Gastroesophageal sphincter (tissue), 4 donors: ENCODE measurements at regions not wholly inside any gene's neighbourhood (a gene's known extent, or its start where the extent isn't known, plus 50 kb on each side); places are given as distances from the start of the nearest gene placed in this dataset.

Experiments used
- ATAC-seq: fragments of 150-250 bp; one replicate; pipeline ENCODE4 v1.9.1; 2016; ENCODE audit warnings: mild to moderate bottlenecking, moderate library complexity
- H3K27ac ChIP-seq, 4 donors: fragments of 200-600 bp; sonication (generic) in 3 of 4; 1 replicate in 3 of 4; 2 replicates in 1 of 4; pipeline ENCODE4 v1.5.1; 2016 to 2019
- H3K27me3 ChIP-seq: fragments of 200-600 bp; sonication (generic); one replicate; pipeline ENCODE4 v1.5.1; 2019
- H3K36me3 ChIP-seq, 2 donors: fragments of 200-600 bp; sonication (generic); one replicate each; pipeline ENCODE4 v1.5.1; 2019; ENCODE audit warnings: control low read depth in 1 of 2
- H3K4me1 ChIP-seq, 3 donors: fragments of 200-600 bp; sonication (generic); 1 replicate in 2 of 3; 2 replicates in 1 of 3; pipeline ENCODE4 v1.5.1; 2016 to 2019; ENCODE audit warnings: control low read depth in 2 of 3
- H3K4me3 ChIP-seq, 2 donors: fragments of 200-600 bp; sonication (generic); one replicate each; pipeline ENCODE4 v1.5.1; 2019; ENCODE audit warnings: mild to moderate bottlenecking in 1 of 2, moderate library complexity in 1 of 2
- H3K9me3 ChIP-seq, 3 donors: fragments of 200-600 bp; sonication (generic); one replicate each; pipeline ENCODE4 v1.5.1; 2017 to 2019; ENCODE audit warnings: control low read depth in 2 of 3
- CTCF ChIP-seq, 4 experiments: fragments of 200-600 bp in 2 of 4; fragments of 450-650 bp in 2 of 4; sonication (generic) in 1 of 4; IDR thresholded peaks; one replicate each; pipeline ENCODE4 v1.5.1; 2017 to 2019; ENCODE audit warnings: antibody characterized with exemption in 4 of 4, mild to moderate bottlenecking in 2 of 4, moderate library complexity in 2 of 4
- EP300 ChIP-seq: sonication (generic); formaldehyde crosslinking; IDR thresholded peaks from one replicate; pipeline ENCODE4 v1.6.1; 2017; ENCODE audit warnings: antibody characterized with exemption, mild to moderate bottlenecking
- POLR2A ChIP-seq, 2 donors: fragments of 450-650 bp; IDR thresholded peaks; one replicate each; pipeline ENCODE4 v1.6.1; 2017; ENCODE audit warnings: antibody characterized with exemption in 2 of 2, mild to moderate bottlenecking in 2 of 2, moderate library complexity in 1 of 2
- POLR2AphosphoS5 ChIP-seq: sonication (generic); formaldehyde crosslinking; IDR thresholded peaks from one replicate; pipeline ENCODE4 v1.6.1; 2017; ENCODE audit warnings: antibody characterized with exemption
- WGBS, 2 donors: methylation state at CpG; one replicate each; pipeline ENCODE4 v1.1.5; 2018; ENCODE audit warnings: low coverage in 1 of 2; 5-methylcytosine and 5-hydroxymethylcytosine counted together

GRCh38 chr16:6494716-6495115 lies 837.9 kb upstream of the RBFOX1 start:
- H3K36me3 ChIP-seq = no peaks in the 10 kb centered on the region
- H3K4me1 ChIP-seq = no peaks in the 10 kb centered on the region
- H3K27me3 ChIP-seq = peaks cover 3% of the 10 kb centered on the region
- 77 to 80% methylated on average over 6 of the region's 6 CpGs for WGBS, 2 donors
- TF ChIP-seq POLR2AphosphoS5 (no peak), POLR2A (IDR thresholded peaks at IDR 0.05) (no peak), CTCF (IDR thresholded peaks at IDR 0.05) (no peak), EP300 (no peak)
- ATAC-seq = no peak
- no peak overlapping the region for H3K27ac ChIP-seq
- no peaks in the 10 kb centered on the region for H3K9me3 ChIP-seq
- H3K4me3 ChIP-seq = no peak overlapping the region

GRCh38 chr16:6493555-6493954 lies 839.1 kb upstream of the RBFOX1 start:
- H3K4me3 ChIP-seq = no peak overlapping the region
- no peaks in the 10 kb centered on the region for H3K4me1 ChIP-seq
- no peak for TF ChIP-seq POLR2AphosphoS5
- TF ChIP-seq EP300 = no peak
- no peak for TF ChIP-seq CTCF (IDR thresholded peaks at IDR 0.05)
- no peak for TF ChIP-seq POLR2A (IDR thresholded peaks at IDR 0.05)

GRCh38 chr16:6492742-6493141 lies 839.9 kb upstream of the RBFOX1 start:
- Histone ChIP-seq H3K27ac (no peak overlapping the region), H3K36me3 (no peaks in the 10 kb centered on the region), H3K9me3 (no peaks in the 10 kb centered on the region), H3K27me3 (peaks cover 6% of the 10 kb centered on the region), H3K4me1 (no peaks in the 10 kb centered on the region), H3K4me3 (no peak overlapping the region)
- ATAC-seq = no peak
- TF ChIP-seq EP300 = no peak
- TF ChIP-seq POLR2AphosphoS5 = no peak
- no peak for TF ChIP-seq POLR2A (IDR thresholded peaks at IDR 0.05)
- no peak for TF ChIP-seq CTCF (IDR thresholded peaks at IDR 0.05)

More at GRCh38 chr16:6493555-6493954, 839.1 kb upstream of the RBFOX1 start:
- Histone ChIP-seq H3K9me3 (no peaks in the 10 kb centered on the region), H3K27ac (no peak overlapping the region), H3K27me3 (peaks cover 6% of the 10 kb centered on the region), H3K36me3 (no peaks in the 10 kb centered on the region)
- ATAC-seq = no peak
- WGBS, 2 donors = 63 to 69% methylated on average over 6 of the region's 6 CpGs

- ATAC-seq = no peak
- no peaks in the 10 kb centered on the region for H3K4me1 ChIP-seq
- WGBS, 2 donors = 18 to 26% methylated on average over 2 of the region's 2 CpGs
- H3K36me3 ChIP-seq = no peaks in the 10 kb centered on the region
- H3K4me3 ChIP-seq = no peak overlapping the region
- TF ChIP-seq POLR2AphosphoS5 = no peak
- no peak for TF ChIP-seq EP300
- TF ChIP-seq POLR2A (IDR thresholded peaks at IDR 0.05) = no peak
- no peak for TF ChIP-seq CTCF (IDR thresholded peaks at IDR 0.05)
- H3K27me3 ChIP-seq = peaks cover 40% of the 10 kb centered on the region
- H3K27ac ChIP-seq = no peak overlapping the region
- H3K9me3 ChIP-seq = peaks cover 0 to 5% (median 0%) of the 10 kb centered on the region in 3 donors
These were observed 847.7 kb upstream of the RBFOX1 start for GRCh38 chr16:6484935-6485334.

GRCh38 chr16:6484081-6484480 lies 848.6 kb upstream of the RBFOX1 start:
- Histone ChIP-seq H3K27ac (no peak overlapping the region), H3K4me1 (no peaks in the 10 kb centered on the region), H3K4me3 (no peak overlapping the region), H3K27me3 (peaks cover 41% of the 10 kb centered on the region), H3K9me3 (peaks cover 0 to 5% (median 0%) of the 10 kb centered on the region in 3 donors), H3K36me3 (no peaks in the 10 kb centered on the region)
- no peak for TF ChIP-seq POLR2AphosphoS5
- TF ChIP-seq EP300 = no peak
- no peak for ATAC-seq
- 26 to 44% methylated on average over 5 to 12 of the region's 12 CpGs for WGBS, 2 donors
